Activated CD8-positive, alpha-beta T cell treated with anti-CD3 and anti-CD28 coated beads, Interleukin-2, amount 10 ng/mL, durations not matched to agents 7 days and 5 days (primary cell): ENCODE measurements at regions not wholly inside any gene's neighbourhood (a gene's known extent, or its start where the extent isn't known, plus 50 kb on each side); places are given as distances from the start of the nearest gene placed in this dataset.

Experiments used
- ATAC-seq: fragments of 150-1000 bp; cut with Tn5 transposase; one replicate; pipeline ENCODE4 v1.10.0; 2021; ENCODE audit warnings: moderate library complexity
- CTCF ChIA-PET: fragments of 350-600 bp; sonication (Branson Sonifier 250); formaldehyde crosslinking; loops from one replicate; lab custom pipeline; 2021; ENCODE audit warnings: antibody characterized with exemption; lab: Charles Lee
- POLR2A ChIA-PET: fragments of 350-600 bp; sonication (Branson Sonifier 250); formaldehyde crosslinking; loops from one replicate; lab custom pipeline; 2021; ENCODE audit warnings: antibody characterized with exemption; lab: Charles Lee
- DNase-seq: peaks from one replicate; pipeline ENCODE4 v3.0.0-alpha.2; 2020
- H3K27ac Mint-ChIP-seq: one replicate; pipeline ENCODE4 v1.8.0; 2021; ENCODE audit warnings: mild to moderate bottlenecking, mixed read lengths
- H3K27me3 Mint-ChIP-seq: one replicate; pipeline ENCODE4 v1.8.0; 2021; ENCODE audit warnings: low read depth, mixed read lengths
- H3K36me3 Mint-ChIP-seq: one replicate; pipeline ENCODE4 v1.8.0; 2021; ENCODE audit warnings: low read depth, mixed read lengths
- H3K4me1 Mint-ChIP-seq: one replicate; pipeline ENCODE4 v1.8.0; 2021; ENCODE audit warnings: low read depth, mixed read lengths
- H3K4me3 Mint-ChIP-seq: one replicate; pipeline ENCODE4 v1.8.0; 2021; ENCODE audit warnings: mild to moderate bottlenecking, mixed read lengths
- H3K9me3 Mint-ChIP-seq: one replicate; pipeline ENCODE4 v1.8.0; 2022; ENCODE audit warnings: mixed read lengths; ENCODE audit not compliant: insufficient read depth

GRCh38 chr12:66925083-66925482, 246.2 kb upstream of the GRIP1 start:
- H3K27ac Mint-ChIP-seq, result no peak overlapping the region
- H3K36me3 Mint-ChIP-seq, result no peaks in the 10 kb centered on the region
- H3K4me3 Mint-ChIP-seq, result no peak overlapping the region
- ChIA-PET POLR2A (no interaction called here), CTCF (no interaction called here)
- ATAC-seq (no peak), DNase-seq (no peak)
- peaks cover 13% of the 10 kb centered on the region for H3K4me1 Mint-ChIP-seq
- peaks cover 10% of the 10 kb centered on the region for H3K27me3 Mint-ChIP-seq
- no peaks in the 10 kb centered on the region for H3K9me3 Mint-ChIP-seq

GRCh38 chr12:66929121-66929520, 250.2 kb upstream of the GRIP1 start:
- POLR2A ChIA-PET, result no interaction called here
- peak; percentile 79 for ATAC-seq
- CTCF ChIA-PET, result no interaction called here
- H3K36me3 Mint-ChIP-seq, result no peaks in the 10 kb centered on the region
- no peaks in the 10 kb centered on the region for H3K9me3 Mint-ChIP-seq
- H3K4me3 Mint-ChIP-seq, result no peak overlapping the region
- no peak overlapping the region for H3K27ac Mint-ChIP-seq
- H3K4me1 Mint-ChIP-seq, result peaks cover 13% of the 10 kb centered on the region
- H3K27me3 Mint-ChIP-seq, result peaks cover 22% of the 10 kb centered on the region
- DNase-seq, result peak; percentile 25

GRCh38 chr12:66931091-66931490, 252.2 kb upstream of the GRIP1 start:
- peaks cover 24% of the 10 kb centered on the region for H3K27me3 Mint-ChIP-seq

GRCh38 chr12:66932126-66932525, 253.2 kb upstream of the GRIP1 start:
- ChIA-PET POLR2A (no interaction called here), CTCF (no interaction called here)
- Mint-ChIP-seq H3K9me3 (no peaks in the 10 kb centered on the region), H3K4me1 (peaks cover 8% of the 10 kb centered on the region), H3K4me3 (no peak overlapping the region), H3K27ac (no peak overlapping the region), H3K27me3 (peaks cover 24% of the 10 kb centered on the region), H3K36me3 (no peaks in the 10 kb centered on the region)
- no peak for DNase-seq
- ATAC-seq, result no peak

More at GRCh38 chr12:66931091-66931490, 252.2 kb upstream of the GRIP1 start:
- Mint-ChIP-seq H3K36me3 (no peaks in the 10 kb centered on the region), H3K4me3 (no peak overlapping the region), H3K4me1 (peaks cover 8% of the 10 kb centered on the region), H3K27ac (no peak overlapping the region), H3K9me3 (no peaks in the 10 kb centered on the region)
- ATAC-seq (no peak), DNase-seq (no peak)
- CTCF ChIA-PET, result no interaction called here
- POLR2A ChIA-PET, result no interaction called here

- ChIA-PET CTCF (no interaction called here), POLR2A (no interaction called here)
- no peaks in the 10 kb centered on the region for H3K36me3 Mint-ChIP-seq
- no peak overlapping the region for H3K27ac Mint-ChIP-seq
- ATAC-seq (no peak), DNase-seq (no peak)
- H3K27me3 Mint-ChIP-seq, result peaks cover 16% of the 10 kb centered on the region
- no peak overlapping the region for H3K4me3 Mint-ChIP-seq
- peaks cover under 1% of the 10 kb centered on the region for H3K4me1 Mint-ChIP-seq
- H3K9me3 Mint-ChIP-seq, result no peaks in the 10 kb centered on the region
Observed at GRCh38 chr12:66934302-66935062, 255.6 kb upstream of the GRIP1 start.

- Mint-ChIP-seq H3K36me3 (no peaks in the 10 kb centered on the region), H3K27me3 (peaks cover 2% of the 10 kb centered on the region), H3K27ac (no peak overlapping the region), H3K4me1 (no peaks in the 10 kb centered on the region), H3K4me3 (no peak overlapping the region), H3K9me3 (no peaks in the 10 kb centered on the region)
- no peak for ATAC-seq
- CTCF ChIA-PET, result no interaction called here
- POLR2A ChIA-PET, result no interaction called here
- DNase-seq, result no peak
Observed at GRCh38 chr12:66941150-66941549, 262.3 kb upstream of the GRIP1 start.

GRCh38 chr12:66942741-66943465, 264.0 kb upstream of the GRIP1 start:
- POLR2A ChIA-PET, result no interaction called here
- CTCF ChIA-PET, result no interaction called here
- no peaks in the 10 kb centered on the region for H3K36me3 Mint-ChIP-seq

GRCh38 chr12:66944365-66944764, 265.5 kb upstream of the GRIP1 start:
- no peaks in the 10 kb centered on the region for H3K9me3 Mint-ChIP-seq
- ChIA-PET POLR2A (no interaction called here), CTCF (no interaction called here)
- DNase-seq, result no peak
- peaks cover 5% of the 10 kb centered on the region for H3K27me3 Mint-ChIP-seq
- ATAC-seq, result no peak
- H3K27ac Mint-ChIP-seq, result no peak overlapping the region
- H3K4me3 Mint-ChIP-seq, result no peak overlapping the region
- no peaks in the 10 kb centered on the region for H3K36me3 Mint-ChIP-seq
- peaks cover 2% of the 10 kb centered on the region for H3K4me1 Mint-ChIP-seq

More at GRCh38 chr12:66942741-66943465, 264.0 kb upstream of the GRIP1 start:
- no peak for ATAC-seq
- no peak for DNase-seq
- H3K27ac Mint-ChIP-seq, result no peak overlapping the region
- H3K4me3 Mint-ChIP-seq, result no peak overlapping the region
- H3K4me1 Mint-ChIP-seq, result peaks cover 2% of the 10 kb centered on the region
- no peaks in the 10 kb centered on the region for H3K9me3 Mint-ChIP-seq
- H3K27me3 Mint-ChIP-seq, result peaks cover 2% of the 10 kb centered on the region

- H3K4me3 Mint-ChIP-seq, result no peak overlapping the region
- H3K36me3 Mint-ChIP-seq, result no peaks in the 10 kb centered on the region
- H3K27me3 Mint-ChIP-seq, result peaks cover 5% of the 10 kb centered on the region
- POLR2A ChIA-PET, result no interaction called here
- ATAC-seq (no peak), DNase-seq (no peak)
- CTCF ChIA-PET, result no interaction called here
- no peaks in the 10 kb centered on the region for H3K9me3 Mint-ChIP-seq
- H3K4me1 Mint-ChIP-seq, result peaks cover 2% of the 10 kb centered on the region
- H3K27ac Mint-ChIP-seq, result no peak overlapping the region
Observed at GRCh38 chr12:66945189-66945817, 266.4 kb upstream of the GRIP1 start.

- Mint-ChIP-seq H3K36me3 (no peaks in the 10 kb centered on the region), H3K27ac (no peak overlapping the region), H3K9me3 (no peaks in the 10 kb centered on the region), H3K27me3 (peaks cover 10% of the 10 kb centered on the region), H3K4me1 (peaks cover 2% of the 10 kb centered on the region), H3K4me3 (no peak overlapping the region)
- ChIA-PET CTCF (interaction anchor here (0.8 kb wide), 1 partner anchor 25 kb away, joined by 3 read pairs; no protein-coding TSS in a partner anchor), POLR2A (no interaction called here)
- no peak for DNase-seq
- ATAC-seq, result peak; percentile 33
Observed at GRCh38 chr12:66947119-66947518, 268.2 kb upstream of the GRIP1 start.

- Mint-ChIP-seq H3K27ac (no peak overlapping the region), H3K36me3 (no peaks in the 10 kb centered on the region), H3K27me3 (peaks cover 11% of the 10 kb centered on the region), H3K4me1 (no peaks in the 10 kb centered on the region), H3K4me3 (no peak overlapping the region), H3K9me3 (no peaks in the 10 kb centered on the region)
- ChIA-PET POLR2A (no interaction called here), CTCF (interaction anchor here (1.3 kb wide), 1 partner anchor 92 kb away, joined by 3 read pairs; no protein-coding TSS in a partner anchor)
- no peak for DNase-seq
- ATAC-seq, result no peak
Observed at GRCh38 chr12:66952668-66953067, 273.8 kb upstream of the GRIP1 start.

GRCh38 chr12:66956300-66956699, 277.4 kb upstream of the GRIP1 start:
- CTCF ChIA-PET, result no interaction called here
- ATAC-seq, result no peak
- peaks cover 17% of the 10 kb centered on the region for H3K27me3 Mint-ChIP-seq
- no peaks in the 10 kb centered on the region for H3K9me3 Mint-ChIP-seq
- no peaks in the 10 kb centered on the region for H3K36me3 Mint-ChIP-seq
- no peak overlapping the region for H3K27ac Mint-ChIP-seq
- H3K4me3 Mint-ChIP-seq, result no peak overlapping the region
- POLR2A ChIA-PET, result no interaction called here
- no peak for DNase-seq
- no peaks in the 10 kb centered on the region for H3K4me1 Mint-ChIP-seq
